LNCAP (cell line): ENCODE measurements at regions not wholly inside any gene's neighbourhood (a gene's known extent, or its start where the extent isn't known, plus 50 kb on each side); places are given as distances from the start of the nearest gene placed in this dataset.

ENCODE experiments used
- TF ChIP-seq, protein P1 (sequence below): fragments of 450-650 bp; IDR thresholded peaks from 2 replicates; pipeline ENCODE4 v1.5.1; 2017; ENCODE audit warnings: mild to moderate bottlenecking

DNA sequence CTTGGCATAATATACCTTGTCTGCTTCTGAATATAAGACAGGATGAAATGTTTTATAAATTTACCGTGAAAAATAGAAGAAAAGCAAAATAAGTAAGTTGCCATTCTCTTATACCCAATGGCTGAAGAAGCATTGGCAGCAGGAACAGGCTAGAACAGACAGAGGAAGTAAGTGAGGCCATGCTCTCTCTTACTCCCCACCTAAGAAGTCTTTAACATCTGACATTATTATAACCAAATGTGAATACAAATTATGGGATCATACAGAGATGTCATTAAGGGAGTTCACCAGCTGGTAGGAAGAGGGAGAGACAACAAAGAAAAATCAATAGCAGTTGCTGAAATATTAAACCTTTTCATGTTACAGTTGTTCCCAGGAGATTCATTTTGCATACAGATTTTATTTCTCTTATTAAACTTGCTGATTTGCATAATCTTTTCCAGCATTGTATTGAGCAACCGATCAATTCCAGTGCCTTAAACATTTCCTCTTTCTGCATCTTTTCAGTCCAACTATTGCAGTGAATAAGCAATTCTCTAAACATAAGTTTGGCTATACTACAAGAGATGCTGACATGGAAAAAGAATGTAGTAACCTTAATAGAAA, 270.6 kb downstream of the SLC6A15 start:
- TF ChIP-seq, protein P1, sequence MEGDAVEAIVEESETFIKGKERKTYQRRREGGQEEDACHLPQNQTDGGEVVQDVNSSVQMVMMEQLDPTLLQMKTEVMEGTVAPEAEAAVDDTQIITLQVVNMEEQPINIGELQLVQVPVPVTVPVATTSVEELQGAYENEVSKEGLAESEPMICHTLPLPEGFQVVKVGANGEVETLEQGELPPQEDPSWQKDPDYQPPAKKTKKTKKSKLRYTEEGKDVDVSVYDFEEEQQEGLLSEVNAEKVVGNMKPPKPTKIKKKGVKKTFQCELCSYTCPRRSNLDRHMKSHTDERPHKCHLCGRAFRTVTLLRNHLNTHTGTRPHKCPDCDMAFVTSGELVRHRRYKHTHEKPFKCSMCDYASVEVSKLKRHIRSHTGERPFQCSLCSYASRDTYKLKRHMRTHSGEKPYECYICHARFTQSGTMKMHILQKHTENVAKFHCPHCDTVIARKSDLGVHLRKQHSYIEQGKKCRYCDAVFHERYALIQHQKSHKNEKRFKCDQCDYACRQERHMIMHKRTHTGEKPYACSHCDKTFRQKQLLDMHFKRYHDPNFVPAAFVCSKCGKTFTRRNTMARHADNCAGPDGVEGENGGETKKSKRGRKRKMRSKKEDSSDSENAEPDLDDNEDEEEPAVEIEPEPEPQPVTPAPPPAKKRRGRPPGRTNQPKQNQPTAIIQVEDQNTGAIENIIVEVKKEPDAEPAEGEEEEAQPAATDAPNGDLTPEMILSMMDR = no peak

DNA sequence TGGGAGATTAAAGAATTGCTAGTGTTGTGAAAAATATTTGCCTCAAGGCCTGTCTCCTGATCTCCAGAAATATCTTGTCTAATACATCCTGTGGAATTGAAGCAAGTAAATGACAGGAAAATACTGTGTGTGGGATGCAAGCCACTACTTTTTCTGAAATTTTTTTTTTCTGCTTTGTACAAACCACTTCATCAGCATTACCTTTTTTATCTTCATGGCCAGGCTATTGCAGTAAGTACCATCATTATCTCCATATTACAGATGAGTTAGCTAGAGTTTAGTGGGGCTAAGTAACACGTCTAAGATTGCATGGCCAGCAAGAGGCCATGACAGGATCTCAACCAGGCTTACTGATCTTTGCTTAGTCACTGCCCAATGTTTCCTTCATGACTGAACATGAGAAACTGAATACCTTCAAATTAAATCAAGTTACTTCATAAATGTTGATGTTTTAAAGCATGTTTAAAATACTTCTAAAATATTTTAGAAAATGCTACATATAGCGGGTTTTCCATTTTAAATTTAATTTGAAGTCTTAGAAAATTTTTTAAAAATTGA, 273.7 kb downstream of the SLC6A15 start:
- TF ChIP-seq, protein P1 = no peak

DNA sequence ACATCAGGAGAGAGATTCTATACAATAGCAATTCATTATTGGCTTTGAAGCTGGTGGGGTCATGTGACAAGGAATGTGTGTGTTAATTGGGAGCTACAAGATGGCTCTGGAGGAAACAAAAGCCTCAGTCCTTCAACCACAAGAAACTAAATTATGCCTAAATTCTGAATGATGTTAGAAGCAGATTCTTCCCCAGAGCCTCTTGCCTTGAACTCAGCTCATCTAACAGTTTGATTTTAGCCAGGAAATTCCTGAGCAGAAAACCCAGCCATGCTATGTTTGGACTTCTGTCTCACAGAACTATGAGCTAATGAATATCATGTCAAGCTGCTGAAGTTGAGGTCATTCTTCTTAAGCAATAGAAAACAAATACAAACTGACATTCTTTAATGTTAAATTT, 274.7 kb downstream of the SLC6A15 start:
- TF ChIP-seq, protein P1 = no peak

DNA sequence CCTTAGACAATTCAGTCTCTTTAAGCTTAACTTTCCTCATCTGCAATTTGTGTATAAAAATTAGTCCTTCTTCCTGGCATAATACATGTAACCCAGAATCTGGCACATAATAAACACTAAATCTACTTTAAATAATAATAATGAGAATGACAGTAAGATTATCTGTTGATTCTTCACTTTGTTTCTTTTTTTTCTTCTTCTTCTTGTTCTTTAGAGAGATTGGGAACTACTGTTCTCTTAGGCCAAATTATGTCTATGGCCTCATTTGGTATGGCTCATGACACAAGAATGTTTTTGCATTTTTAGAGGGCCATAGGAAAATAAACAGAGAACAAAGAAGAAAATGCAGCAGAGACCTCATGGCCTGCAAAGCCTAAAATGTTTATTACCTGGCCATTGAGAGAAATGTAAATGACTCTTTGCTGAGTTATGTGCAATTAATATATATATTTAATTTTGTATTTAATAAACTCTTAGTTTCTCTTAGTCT, 275.8 kb downstream of the SLC6A15 start:
- TF ChIP-seq, protein P1 = no peak

DNA sequence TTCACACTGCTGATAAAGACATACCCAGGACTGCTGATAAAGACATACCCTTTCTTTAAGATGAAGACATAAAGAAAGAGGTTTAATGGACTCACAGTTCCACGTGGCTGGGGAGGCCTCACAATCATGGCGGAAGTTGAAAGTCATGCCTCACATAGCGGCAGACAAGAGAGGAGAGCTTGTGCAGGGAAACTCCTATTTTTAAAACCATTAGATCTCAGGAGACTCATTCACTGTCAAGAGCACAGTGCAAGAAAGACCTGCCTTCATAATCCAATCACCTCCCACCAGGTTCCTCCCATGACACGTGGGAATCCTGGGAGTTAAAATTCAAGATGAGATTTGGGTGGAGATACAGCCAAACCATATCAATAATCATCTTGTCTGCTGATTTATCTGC, 278.1 kb downstream of the SLC6A15 start:
- TF ChIP-seq, protein P1 = no peak

DNA sequence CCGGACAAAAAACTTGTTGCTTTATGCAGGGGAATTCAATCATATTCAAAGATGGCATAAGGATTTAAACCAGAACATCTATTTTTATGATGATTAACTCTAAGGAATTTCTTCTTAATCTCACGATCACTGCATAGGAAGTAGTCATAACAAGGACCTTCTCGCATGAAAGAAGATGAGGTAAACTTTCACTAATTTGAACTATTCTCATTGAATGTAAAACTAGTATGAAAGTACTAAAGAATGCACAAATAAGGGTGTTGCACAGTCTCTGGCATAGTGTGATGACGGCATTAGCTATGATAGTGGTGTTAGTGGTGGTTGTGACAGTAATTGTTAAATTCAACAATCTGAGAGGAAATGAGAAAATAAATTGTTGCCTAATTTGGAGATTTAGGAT, 280.0 kb downstream of the SLC6A15 start:
- TF ChIP-seq, protein P1 = no peak

DNA sequence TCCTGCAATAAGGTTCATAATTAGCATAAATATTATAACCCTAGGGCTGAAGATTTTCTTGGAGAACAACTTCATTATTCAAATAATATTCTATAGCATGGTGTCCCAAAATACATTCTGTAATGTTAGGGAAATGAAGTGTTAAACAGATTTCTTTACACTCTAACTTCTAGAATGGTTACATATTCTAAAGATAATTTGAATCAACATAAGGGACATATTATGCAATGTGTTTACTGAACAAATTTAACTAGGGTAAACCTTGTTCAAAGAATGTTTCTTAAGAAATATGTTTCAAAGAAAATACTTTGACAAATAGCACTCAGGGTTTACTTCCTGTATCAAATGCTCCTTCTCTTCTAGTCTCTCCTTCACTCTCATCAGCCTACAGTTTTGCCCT, 281.6 kb downstream of the SLC6A15 start:
- TF ChIP-seq, protein P1 = no peak
